ENCODE measurements at regions not wholly inside any gene's neighbourhood (a gene's known extent, or its start where the extent isn't known, plus 50 kb on each side); places are given as distances from the start of the nearest gene placed in this dataset.

DNA sequence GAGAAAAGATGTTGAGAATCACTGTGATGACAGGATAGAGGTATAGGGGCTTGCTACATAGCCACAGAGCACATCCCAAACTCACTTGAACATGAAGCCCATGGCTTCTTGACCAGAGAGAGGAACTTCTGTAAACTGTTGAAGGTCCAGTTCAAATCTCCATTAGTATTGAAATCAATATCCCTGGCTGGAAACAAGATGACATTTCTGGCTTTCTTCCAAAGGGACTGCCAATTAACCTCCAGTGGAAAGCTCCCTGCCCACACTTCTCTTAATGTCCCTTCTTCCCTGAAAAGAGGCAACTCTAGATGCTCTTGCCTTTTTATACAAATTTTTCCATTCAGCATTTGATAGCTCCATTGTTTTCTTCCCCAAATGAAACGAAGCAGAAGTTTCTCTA is 612.1 kb downstream of the EBF1 start:
- no peak for TF ChIP-seq CTCF (IDR thresholded peaks at IDR 0.05)
- TF ChIP-seq POLR2A (IDR thresholded peaks at IDR 0.05) = no peak

All from thyroid gland (tissue), 4 donors.